AG08395 (cell line): ENCODE measurements at regions not wholly inside any gene's neighbourhood (a gene's known extent, or its start where the extent isn't known, plus 50 kb on each side); places are given as distances from the start of the nearest gene placed in this dataset.
"Not testable (repeated sequence)": the region's sequence is repeated elsewhere in the genome, so short reads cannot be mapped to it uniquely, and the experiment has no call there.

Experiments
- DNase-seq: peaks from one replicate; pipeline ENCODE4 v3.0.0; 2012; ENCODE audit warnings: mixed read lengths, low spot score

DNA sequence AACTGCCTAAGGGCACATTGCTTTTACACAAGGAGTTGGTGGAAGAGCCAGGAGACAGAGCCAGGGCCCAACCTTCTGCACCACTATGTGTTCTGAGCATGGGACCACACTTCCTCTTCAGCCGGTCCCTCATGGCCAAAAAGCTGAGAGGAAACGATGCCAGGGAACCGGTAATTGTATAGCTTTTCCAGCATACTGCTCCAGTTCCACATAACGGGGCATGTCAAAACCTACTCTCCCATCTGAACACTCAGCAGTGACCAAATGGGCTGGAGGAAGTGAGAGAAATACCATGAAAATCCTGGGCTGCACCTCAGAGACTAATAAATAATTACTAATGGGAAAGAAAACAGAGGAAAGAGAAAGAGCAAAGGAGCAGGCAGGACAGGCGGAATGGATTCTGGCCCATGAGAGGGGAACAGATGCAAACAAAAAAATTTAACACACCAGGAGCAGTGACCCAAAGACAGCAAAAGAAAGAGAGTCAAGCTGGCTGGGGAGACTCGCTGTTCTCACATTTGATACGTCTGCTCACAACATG, 52.0 kb upstream of the BMP2 start:
- DNase-seq, result no peak

- no peak for DNase-seq
Observed at GRCh38 chr20:6714279-6714711, 53.2 kb upstream of the BMP2 start.

GRCh38 chr20:6711951-6712649, 55.4 kb upstream of the BMP2 start:
- DNase-seq, result no peak

DNA sequence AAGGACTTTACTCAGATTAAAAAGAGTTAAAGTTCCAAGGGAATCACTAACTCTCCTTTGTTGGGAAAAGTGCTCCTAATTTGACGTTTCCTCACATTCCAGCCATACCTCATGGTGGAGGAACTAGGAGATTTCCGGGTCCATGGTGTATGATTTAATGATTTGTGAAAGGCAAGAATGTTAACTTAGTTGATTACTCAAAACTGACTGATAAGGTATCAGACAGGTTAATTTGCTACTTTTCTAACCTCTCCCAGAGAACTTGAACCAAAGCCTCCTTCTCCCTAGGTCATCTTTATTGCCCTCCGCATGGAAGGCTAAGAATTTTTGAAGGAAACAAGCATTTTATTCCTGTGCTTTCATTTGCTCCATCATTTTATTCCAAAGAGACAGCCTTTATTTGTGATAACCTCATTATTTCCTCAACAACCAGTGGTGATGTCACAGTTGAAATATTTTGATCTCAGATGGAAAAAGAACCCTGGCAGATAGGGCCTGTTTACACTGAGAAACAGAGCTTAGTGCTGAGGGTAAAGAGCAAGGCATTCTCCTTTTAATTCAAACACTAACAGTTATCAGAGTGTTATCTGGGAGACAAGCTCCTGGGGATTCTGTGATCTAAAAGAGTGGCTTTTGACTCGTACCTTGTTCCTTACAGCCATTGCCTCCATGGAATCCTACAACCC, 57.4 kb upstream of the BMP2 start:
- no peak for DNase-seq

DNA sequence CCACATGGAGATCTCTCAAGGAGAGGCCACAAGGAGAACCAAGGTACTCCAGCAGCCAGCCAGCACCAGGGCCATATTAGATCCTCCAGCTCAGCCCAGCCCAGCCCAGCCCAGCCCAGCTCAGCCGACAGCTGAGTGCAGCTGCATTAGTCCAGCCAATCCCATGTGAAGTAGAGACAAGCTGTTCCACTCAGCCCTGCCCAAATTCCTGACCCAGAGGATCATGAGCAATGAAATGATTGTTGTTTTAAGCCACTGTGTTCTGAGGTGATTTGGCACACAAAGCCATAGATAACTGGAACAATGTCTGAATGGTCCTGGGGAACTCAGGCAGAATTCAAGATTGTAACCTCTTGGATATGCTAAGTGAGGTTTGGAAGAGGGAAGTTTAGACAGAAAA, 59.5 kb upstream of the BMP2 start:
- peak; percentile 42 for DNase-seq

GRCh38 chr20:6707321-6707831, 60.1 kb upstream of the BMP2 start:
- no peak for DNase-seq

DNA sequence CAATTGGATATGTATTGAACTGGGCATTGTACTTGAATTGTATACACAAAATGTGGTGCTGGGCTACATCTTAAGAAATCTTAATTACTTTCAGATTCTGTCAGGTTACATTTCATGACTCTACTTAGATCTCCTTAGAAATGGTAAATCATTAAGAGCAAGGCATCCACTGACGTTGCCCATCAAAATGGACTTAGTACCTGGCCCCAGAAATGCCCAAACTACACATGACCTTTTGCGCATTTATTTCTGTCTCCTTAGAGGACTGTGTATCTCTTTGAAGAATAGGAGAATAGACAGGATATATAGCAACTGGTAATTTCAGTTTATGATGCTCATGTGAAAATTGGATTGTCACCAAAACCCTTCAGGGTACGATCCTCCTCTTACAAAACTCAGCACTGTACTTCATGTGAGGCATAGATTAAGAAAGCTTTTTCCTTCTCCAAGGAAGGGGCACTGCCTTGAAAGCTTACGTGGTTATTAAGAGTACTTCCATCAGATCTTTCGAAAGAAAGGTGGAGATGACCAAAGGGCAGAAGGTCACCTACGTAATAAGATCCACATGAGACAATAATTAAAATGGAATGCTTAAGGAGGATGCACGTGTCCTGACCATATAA, 61.4 kb upstream of the BMP2 start:
- no peak for DNase-seq

DNA sequence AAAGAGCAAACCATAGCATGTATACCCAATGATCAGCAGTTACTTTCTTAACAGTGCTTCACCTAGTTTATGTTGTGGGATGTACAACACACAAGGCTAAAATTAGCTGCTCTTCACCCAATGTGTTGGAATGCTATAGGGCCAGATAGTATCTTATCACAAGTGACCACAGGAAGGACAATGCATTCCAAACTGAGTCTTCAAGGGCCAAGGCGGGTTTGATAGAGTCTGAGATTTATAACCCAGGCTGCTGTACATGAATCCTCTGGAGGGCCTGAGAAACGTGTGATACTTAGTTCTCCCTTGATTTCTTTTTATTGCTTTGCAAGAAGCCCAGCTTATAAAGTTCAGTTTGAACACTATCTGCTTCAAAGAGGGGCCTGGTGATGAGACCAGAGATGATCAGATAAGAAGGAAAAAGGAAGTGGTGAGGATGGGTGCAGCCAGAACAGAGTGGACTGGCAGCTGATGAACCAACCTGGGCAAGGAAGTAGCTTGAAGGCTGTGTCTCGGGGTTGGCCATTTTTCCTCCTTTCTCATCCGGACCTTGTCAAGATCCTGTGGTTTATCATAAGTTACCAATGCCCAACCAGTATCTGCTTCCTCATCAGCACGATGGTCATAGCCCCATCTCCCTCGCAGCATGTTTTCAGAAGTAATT, 62.2 kb upstream of the BMP2 start:
- DNase-seq, result no peak

DNA sequence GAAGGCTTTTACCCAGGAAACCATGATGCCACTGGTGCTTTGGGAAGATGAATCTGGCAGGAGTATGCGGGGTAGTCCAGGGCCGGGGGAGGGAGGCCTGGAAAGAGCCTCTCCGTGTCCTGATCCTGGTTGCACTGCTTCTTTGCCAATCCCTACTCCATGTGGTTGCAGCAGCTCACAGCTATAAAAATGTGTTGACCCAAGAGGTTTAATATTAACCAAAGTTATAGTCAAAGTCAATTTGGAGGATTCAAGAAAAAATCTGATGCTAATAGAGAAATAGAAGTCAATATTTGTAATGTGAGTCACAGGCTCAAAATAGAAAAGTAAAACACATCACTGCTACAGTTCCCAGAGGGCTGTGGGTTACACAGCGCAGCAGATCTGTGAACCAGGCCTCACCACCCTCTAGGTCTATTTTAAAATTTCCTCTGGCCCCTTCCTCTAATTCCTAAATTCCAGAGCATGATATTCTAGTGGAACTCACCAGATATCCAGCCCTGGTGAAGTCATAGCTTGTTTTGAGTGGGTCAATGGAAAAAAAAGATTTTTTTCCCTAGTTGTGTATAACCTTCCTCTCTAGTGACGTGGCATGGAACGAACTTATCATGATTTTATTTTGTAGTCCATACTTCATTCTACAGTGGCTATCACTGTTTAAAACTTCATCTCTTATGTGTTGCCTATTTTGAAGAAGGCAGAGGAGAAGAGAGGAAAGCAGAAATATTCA, 63.2 kb upstream of the BMP2 start:
- DNase-seq, result peak; percentile 79

DNA sequence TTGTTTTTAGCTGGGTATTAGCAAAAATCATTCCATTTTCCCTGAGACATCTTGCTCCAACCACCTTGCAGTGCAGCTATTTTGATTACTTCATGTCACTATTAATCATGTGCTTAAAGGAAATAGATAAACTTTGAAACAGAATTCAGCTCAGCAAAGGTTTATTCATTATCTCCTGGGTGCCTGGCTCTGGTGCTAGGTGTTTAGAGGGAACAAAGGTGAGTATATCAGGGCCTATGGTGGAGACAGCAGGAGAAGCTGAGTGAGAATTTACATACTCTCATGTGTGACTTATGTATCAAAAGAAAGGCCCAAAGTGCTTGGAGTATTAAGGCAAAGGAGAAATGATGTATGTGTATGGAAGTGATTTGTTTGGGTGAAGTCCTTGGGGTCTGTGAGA, 63.8 kb upstream of the BMP2 start:
- no peak for DNase-seq

DNA sequence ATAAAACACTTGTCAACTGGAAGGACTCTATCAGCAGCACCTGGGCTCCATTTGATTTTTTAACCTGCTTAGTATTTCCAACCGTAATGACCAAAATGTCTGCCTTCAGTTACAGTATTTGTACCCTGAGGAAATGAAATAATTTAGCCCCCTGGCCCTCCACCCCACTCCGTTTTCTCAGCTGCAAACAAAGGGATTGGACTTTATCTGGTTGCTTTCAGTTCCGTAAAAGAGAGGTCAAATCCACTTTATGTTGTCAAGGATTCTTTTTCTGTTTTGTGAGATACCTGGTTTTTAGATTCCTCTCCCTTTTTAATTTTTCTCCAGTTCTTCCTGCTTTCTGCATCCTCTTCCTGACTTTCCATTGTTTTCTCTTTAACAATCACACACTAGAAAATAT, 64.4 kb upstream of the BMP2 start:
- DNase-seq, result no peak

- no peak for DNase-seq
Observed at GRCh38 chr20:6702144-6702543, 65.3 kb upstream of the BMP2 start.

DNA sequence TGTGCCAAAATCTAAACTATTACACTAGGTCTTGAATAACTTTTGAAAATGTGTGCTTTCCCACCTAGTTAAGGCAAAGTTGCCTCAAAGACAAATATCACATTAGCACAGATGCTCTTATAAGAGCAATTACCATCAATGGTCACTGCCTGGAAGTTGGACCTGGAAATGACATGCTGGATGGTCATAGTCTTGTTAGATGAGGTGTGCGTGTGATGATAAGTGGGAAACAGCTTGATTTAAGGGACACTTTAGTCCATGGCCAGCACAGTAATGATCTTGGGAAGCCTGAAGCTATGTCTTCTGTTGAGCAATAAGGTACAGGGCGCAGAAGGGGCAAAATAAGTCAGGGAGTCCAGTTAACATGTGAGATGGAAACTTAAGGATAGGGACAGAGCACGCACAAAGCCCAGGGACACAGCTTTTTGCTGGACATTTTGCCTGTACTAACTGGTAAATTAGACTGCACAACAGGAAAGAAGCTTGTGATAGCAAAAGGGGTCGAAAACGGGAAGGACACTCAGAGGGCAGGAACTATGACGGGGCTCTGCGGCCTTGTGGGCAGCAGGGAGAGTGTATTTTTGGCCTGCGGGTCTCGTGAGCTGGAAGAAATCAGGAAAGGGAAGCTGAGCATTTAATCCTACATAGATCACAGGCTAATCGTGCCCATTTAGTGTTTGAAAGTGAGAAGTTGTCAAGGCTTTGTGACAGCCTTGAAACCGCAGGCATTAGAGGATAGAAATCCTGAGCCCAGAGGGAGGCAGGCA, 66.7 kb upstream of the BMP2 start:
- no peak for DNase-seq

GRCh38 chr20:6699921-6700562, 67.4 kb upstream of the BMP2 start:
- no peak for DNase-seq

DNA sequence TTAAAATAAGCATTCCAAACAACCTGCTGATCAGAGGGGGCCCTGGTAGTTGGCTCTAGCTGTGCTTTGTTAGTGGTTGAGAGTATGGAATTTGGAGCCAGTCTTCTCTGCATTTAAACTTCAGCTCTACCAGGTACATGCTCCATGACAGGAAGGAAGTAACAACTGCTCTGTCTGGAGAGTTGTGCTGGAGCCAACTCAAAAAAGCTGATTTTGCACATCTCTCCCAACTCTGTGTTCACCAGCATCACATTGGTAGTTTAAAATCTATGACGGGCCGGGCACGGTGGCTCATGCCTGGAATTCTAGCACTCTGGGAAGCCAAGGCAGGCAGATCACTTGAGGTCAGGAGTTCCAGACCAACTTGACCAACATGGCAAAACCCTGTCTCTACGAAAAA, 68.8 kb upstream of the BMP2 start:
- DNase-seq, result no peak

- no peak for DNase-seq
Observed at GRCh38 chr20:6698056-6698455, 69.4 kb upstream of the BMP2 start.

GRCh38 chr20:6697228-6697972, 70.1 kb upstream of the BMP2 start:
- no peak for DNase-seq

GRCh38 chr20:6696001-6696400, 71.5 kb upstream of the BMP2 start:
- no peak for DNase-seq

GRCh38 chr20:6693808-6694198, 73.7 kb upstream of the BMP2 start:
- DNase-seq, result not testable (repeated sequence)
